Epithelial cell of esophagus (primary cell): ENCODE measurements at regions not wholly inside any gene's neighbourhood (a gene's known extent, or its start where the extent isn't known, plus 50 kb on each side); places are given as distances from the start of the nearest gene placed in this dataset.

Experiments
- DNase-seq: peaks from one replicate; pipeline ENCODE4 v3.0.0; 2010; ENCODE audit warnings: low read depth
- H3K4me3 ChIP-seq: 2 replicates; pipeline ENCODE4 v1.5.1; 2011; ENCODE audit warnings: mild to moderate bottlenecking, low read length, control low read depth
- TF ChIP-seq, protein P1 (sequence below): IDR thresholded peaks from 2 replicates; pipeline ENCODE4 v1.5.1; 2011; ENCODE audit warnings: low read depth, mild to moderate bottlenecking, low read length, control low read depth, inconsistent platforms; ENCODE audit not compliant: insufficient read depth; ENCODE audit errors: missing control alignments

DNA sequence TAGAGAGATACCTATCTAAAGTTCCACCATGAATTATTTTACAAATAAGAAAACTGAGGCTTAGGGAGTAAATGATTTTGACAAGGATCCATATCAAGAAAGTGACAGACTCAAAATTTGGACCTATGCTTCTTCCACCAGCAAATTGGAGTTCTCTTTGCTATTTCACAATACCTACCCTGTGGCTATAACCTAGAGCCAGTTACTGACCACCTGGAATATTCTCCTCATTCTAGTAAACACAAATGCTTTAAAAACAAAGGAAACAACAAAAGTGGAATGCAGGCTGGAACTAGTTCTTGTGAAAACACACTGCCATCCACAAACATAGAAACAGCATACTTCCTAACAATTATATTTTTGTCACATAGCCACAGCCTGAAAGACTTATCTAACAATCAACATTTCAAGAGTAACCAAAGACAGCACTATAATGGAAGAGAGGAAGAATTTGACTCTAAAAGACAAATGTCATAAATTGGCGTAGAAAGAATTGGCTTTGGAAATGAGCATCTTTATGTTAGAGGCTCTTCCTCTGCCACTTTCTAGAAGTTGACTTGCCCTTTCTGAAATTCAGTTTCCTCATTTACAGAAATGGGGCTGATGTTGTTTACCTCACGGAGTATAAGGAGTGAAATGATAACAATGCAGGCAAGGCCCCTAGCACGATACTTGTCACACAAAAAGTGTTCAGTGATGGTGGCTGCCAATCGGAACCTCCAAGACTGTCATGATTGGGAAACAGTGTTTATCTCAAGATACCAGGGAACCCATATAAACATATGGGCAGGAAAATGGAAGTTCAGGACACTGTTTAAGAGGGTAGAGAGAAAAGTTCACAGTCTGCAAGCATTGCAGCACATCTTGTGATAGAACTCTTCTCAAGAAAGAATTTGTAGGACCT lies 138.6 kb upstream of the LGR5 start:
- DNase-seq = no peak
- TF ChIP-seq, protein P1, sequence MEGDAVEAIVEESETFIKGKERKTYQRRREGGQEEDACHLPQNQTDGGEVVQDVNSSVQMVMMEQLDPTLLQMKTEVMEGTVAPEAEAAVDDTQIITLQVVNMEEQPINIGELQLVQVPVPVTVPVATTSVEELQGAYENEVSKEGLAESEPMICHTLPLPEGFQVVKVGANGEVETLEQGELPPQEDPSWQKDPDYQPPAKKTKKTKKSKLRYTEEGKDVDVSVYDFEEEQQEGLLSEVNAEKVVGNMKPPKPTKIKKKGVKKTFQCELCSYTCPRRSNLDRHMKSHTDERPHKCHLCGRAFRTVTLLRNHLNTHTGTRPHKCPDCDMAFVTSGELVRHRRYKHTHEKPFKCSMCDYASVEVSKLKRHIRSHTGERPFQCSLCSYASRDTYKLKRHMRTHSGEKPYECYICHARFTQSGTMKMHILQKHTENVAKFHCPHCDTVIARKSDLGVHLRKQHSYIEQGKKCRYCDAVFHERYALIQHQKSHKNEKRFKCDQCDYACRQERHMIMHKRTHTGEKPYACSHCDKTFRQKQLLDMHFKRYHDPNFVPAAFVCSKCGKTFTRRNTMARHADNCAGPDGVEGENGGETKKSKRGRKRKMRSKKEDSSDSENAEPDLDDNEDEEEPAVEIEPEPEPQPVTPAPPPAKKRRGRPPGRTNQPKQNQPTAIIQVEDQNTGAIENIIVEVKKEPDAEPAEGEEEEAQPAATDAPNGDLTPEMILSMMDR = no peak
- no peak overlapping the region for H3K4me3 ChIP-seq

DNA sequence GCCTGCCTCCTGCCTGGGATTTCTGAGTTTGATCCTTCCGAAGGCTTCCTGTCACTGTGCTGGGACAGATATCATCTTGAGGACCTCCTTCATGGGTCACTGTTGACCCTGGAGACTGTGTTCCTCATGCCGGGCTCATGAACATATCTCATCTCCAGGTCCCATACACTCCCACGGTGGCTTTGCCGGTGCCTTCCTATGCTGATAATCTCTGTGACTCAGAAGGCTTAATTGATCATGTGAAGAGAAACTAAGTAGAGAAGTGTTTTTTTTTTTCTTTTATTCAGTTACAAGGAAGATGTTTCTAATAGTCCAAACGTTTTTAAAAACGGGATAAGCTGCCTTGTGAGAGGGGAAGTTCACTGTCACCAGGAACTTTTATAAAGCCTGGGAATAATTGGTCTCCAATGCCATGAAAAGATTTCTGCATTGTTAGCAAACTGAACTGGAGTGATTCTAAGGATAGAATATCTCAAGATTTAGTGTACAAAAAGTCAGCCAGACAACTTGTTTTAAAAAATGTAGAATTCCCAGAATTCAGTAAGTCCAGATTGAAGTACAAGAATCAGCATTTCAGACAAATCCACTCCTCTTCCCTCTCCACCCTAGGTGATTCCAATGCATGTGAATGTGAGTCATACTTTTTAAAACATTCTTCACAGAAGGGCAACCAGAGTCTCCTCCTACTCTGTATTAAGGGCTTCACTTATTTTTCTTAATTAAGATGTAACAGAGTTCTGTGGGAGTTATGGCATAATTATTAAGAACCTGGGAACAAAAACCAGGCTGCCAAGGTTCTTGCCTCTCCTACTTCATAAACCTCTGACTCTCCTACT lies 139.8 kb upstream of the LGR5 start:
- peak; percentile 11 for DNase-seq
- TF ChIP-seq, protein P1 = no peak

DNA sequence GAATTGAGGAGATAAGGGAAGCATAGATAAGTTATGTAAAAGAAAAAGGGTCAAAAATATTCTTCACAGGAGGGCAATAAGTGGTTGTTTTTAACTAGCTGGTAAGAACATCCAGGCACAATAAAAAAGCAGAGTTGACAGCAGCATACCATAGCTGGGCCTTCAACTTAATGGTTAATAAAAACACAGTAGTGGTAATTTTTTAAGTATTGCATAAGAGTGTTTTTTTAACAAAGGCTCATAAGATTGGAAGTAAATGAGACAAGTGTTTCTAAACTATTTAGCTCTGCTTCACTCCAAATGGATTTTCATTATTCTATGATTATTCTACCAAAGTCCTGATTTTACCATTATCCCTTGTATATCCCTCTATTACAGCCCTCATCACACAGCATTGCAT lies 140.1 kb upstream of the TSPAN8 start:
- DNase-seq = no peak
- no peak overlapping the region for H3K4me3 ChIP-seq
- TF ChIP-seq, protein P1 = no peak

More for the DNA sequence above, 139.8 kb upstream of the LGR5 start:
- no peak overlapping the region for H3K4me3 ChIP-seq

DNA sequence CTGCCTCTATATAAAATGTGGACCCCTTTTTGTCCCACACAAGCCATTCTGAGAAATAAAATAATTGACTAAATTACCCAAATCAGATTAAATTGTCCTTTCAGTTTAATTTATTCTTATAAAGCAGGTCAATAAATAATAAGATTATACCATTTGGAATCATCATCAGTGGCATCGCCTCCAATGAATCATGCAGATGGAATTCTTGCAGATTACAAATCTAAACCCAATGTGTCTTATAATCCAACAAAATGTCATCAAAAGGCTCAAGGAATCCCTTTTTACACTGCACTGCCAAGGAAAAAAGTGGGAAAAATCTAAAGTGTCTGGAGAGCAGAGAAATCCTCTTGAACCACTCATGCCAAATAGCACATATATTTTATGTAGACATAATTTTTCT lies 138.2 kb upstream of the TSPAN8 start:
- DNase-seq = no peak
- TF ChIP-seq, protein P1 = no peak
- no peak overlapping the region for H3K4me3 ChIP-seq

DNA sequence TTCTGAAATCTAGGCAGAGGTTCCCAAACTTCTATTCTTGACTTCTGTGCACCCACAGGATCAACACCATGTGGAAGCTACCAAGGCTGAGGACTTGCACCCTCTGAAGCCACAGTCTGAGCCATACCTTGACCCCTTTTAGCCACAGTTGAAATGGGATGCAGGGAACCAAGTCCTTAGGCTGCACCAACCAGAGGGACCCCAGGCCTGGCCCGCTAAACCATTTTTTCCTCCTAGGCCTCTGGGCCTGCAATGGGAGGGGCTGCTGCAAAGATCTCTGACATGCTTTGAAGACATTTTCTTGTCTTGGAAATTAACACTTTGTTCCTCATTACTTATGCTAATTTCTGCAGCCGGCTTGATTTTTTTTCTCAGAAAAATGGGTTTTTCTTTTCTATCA lies 133.9 kb upstream of the TSPAN8 start:
- TF ChIP-seq, protein P1 = no peak
- DNase-seq = no peak
- no peak overlapping the region for H3K4me3 ChIP-seq

DNA sequence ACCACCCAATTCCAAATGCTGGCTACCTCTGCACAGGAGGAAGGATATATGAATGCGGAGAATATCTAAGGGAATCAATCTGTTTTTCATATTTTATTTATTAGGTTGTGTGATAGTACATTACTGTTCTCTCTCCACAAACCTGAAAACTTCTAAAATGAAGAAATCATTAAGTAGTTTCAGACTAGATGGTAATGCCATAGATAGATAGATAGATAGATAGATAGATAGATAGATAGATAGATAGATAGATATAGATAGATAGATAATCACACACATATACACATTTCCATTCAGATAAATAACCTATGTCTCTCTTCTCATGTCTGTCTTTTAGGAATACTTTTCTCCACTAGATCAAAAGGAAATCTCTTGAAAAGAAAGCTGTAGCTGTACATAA lies 126.1 kb upstream of the TSPAN8 start:
- TF ChIP-seq, protein P1 = no peak
- DNase-seq = no peak
- no peak overlapping the region for H3K4me3 ChIP-seq
